HG02970 (cell line): ENCODE measurements at regions not wholly inside any gene's neighbourhood (a gene's known extent, or its start where the extent isn't known, plus 50 kb on each side); places are given as distances from the start of the nearest gene placed in this dataset.

Source experiments
- ATAC-seq: cut with Tn5 transposase; IDR thresholded peaks from one replicate; pipeline ENCODE4 v1.9.1; 2021; ENCODE audit warnings: mild to moderate bottlenecking, moderate library complexity, moderate number of reproducible peaks; ENCODE audit not compliant: unreplicated experiment, low FRiP score

- no peak for ATAC-seq
Measured at GRCh38 chr2:236688157-236688556, 118.5 kb downstream of the ACKR3 start.

GRCh38 chr2:236688563-236689392 lies 119.2 kb downstream of the ACKR3 start:
- no peak for ATAC-seq

GRCh38 chr2:236689393-236689700 lies 119.7 kb downstream of the ACKR3 start:
- no peak for ATAC-seq

GRCh38 chr2:236689981-236690380 lies 120.4 kb downstream of the ACKR3 start:
- ATAC-seq: no peak

GRCh38 chr2:236690726-236691125 lies 121.1 kb downstream of the ACKR3 start:
- no peak for ATAC-seq

GRCh38 chr2:236691799-236692167 lies 122.2 kb downstream of the ACKR3 start:
- no peak for ATAC-seq

GRCh38 chr2:236692937-236693336 lies 123.3 kb downstream of the ACKR3 start:
- no peak for ATAC-seq

GRCh38 chr2:236693531-236693930 lies 123.9 kb downstream of the ACKR3 start:
- ATAC-seq: no peak

- ATAC-seq: no peak
Measured at GRCh38 chr2:236694146-236694888, 124.7 kb downstream of the ACKR3 start.

GRCh38 chr2:236696834-236697233 lies 127.2 kb downstream of the ACKR3 start:
- no peak for ATAC-seq

GRCh38 chr2:236698016-236698627 lies 128.5 kb downstream of the ACKR3 start:
- no peak for ATAC-seq

GRCh38 chr2:236700703-236701102 lies 131.1 kb downstream of the ACKR3 start:
- no peak for ATAC-seq

- ATAC-seq: no peak
Measured at GRCh38 chr2:236702657-236703372, 133.2 kb downstream of the ACKR3 start.

- no peak for ATAC-seq
Measured at GRCh38 chr2:236703373-236703709, 133.7 kb downstream of the ACKR3 start.

GRCh38 chr2:236703906-236704305 lies 134.3 kb downstream of the ACKR3 start:
- ATAC-seq: no peak

GRCh38 chr2:236704887-236705286 lies 135.3 kb downstream of the ACKR3 start:
- ATAC-seq: no peak

- ATAC-seq: no peak
Measured at GRCh38 chr2:236705295-236706105, 135.9 kb downstream of the ACKR3 start.

GRCh38 chr2:236706288-236706687 lies 136.7 kb downstream of the ACKR3 start:
- no peak for ATAC-seq

- no peak for ATAC-seq
Measured at GRCh38 chr2:236706803-236707202, 137.2 kb downstream of the ACKR3 start.

GRCh38 chr2:236711440-236711839 lies 141.8 kb downstream of the ACKR3 start:
- no peak for ATAC-seq
